Endodermal cell (in vitro differentiated cells): ENCODE measurements at regions not wholly inside any gene's neighbourhood (a gene's known extent, or its start where the extent isn't known, plus 50 kb on each side); places are given as distances from the start of the nearest gene placed in this dataset.

ENCODE experiments used
- DNase-seq: peaks from one replicate; pipeline ENCODE4 v3.0.0-alpha.2; 2017
- H3K27ac ChIP-seq: 2 replicates; pipeline ENCODE4 v1.5.1; 2013; ENCODE audit warnings: mild to moderate bottlenecking, low read depth, low read length, moderate library complexity
- H3K27me3 ChIP-seq: 2 replicates; pipeline ENCODE4 v1.6.1; 2013; ENCODE audit warnings: mild to moderate bottlenecking, low read length, moderate library complexity; ENCODE audit not compliant: insufficient read depth, control insufficient read depth, poor library complexity, severe bottlenecking
- H3K36me3 ChIP-seq: 2 replicates; pipeline ENCODE4 v1.7.0; 2013; ENCODE audit warnings: mild to moderate bottlenecking, low read length, moderate library complexity; ENCODE audit not compliant: control insufficient read depth, insufficient read depth
- H3K4me1 ChIP-seq: one replicate; pipeline ENCODE4 v1.7.0; 2013; ENCODE audit warnings: low read length; ENCODE audit not compliant: control insufficient read depth, insufficient read depth
- H3K4me3 ChIP-seq: 2 replicates; pipeline ENCODE4 v1.5.1; 2013; ENCODE audit warnings: mild to moderate bottlenecking, low read length, moderate library complexity
- H3K9ac ChIP-seq: 2 replicates; pipeline ENCODE4 v1.6.1; 2013; ENCODE audit warnings: mild to moderate bottlenecking, low read length, moderate library complexity; ENCODE audit not compliant: poor library complexity, severe bottlenecking; ENCODE audit errors: extremely low read depth
- H3K9me3 ChIP-seq: 2 replicates; pipeline ENCODE4 v1.6.1; 2013; ENCODE audit warnings: mild to moderate bottlenecking, low read length, moderate library complexity; ENCODE audit not compliant: control insufficient read depth
- H3K27ac Mint-ChIP-seq: 2 replicates; pipeline ENCODE4 v1.8.0; 2020; ENCODE audit warnings: mixed read lengths
- H3K27me3 Mint-ChIP-seq: 2 replicates; pipeline ENCODE4 v1.8.0; 2021; ENCODE audit warnings: mild to moderate bottlenecking, mixed read lengths; ENCODE audit not compliant: insufficient read depth
- H3K36me3 Mint-ChIP-seq: 2 replicates; pipeline ENCODE4 v1.8.0; 2020; ENCODE audit warnings: low read depth, mixed read lengths
- H3K4me1 Mint-ChIP-seq: 2 replicates; pipeline ENCODE4 v1.8.0; 2020; ENCODE audit warnings: mixed read lengths
- H3K4me3 Mint-ChIP-seq: 2 replicates; pipeline ENCODE4 v1.8.0; 2020; ENCODE audit warnings: mild to moderate bottlenecking, moderate library complexity, mixed read lengths
- H3K9me3 Mint-ChIP-seq: 2 replicates; pipeline ENCODE4 v1.8.0; 2020; ENCODE audit warnings: mild to moderate bottlenecking, mixed read lengths
- WGBS, 2 experiments: methylation state at CpG; one replicate each; pipeline versions ENCODE4 v1.1.5 to v1.1.7; 2013; ENCODE audit warnings: missing lambda C conversion rate in 2 of 2, mixed read lengths in 1 of 2; ENCODE audit not compliant: insufficient coverage in 1 of 2, insufficient read length in 1 of 2; 5-methylcytosine and 5-hydroxymethylcytosine counted together
- TF ChIP-seq, protein P1 (sequence below): fragments of 200-600 bp; sonication (generic); conservative IDR thresholded peaks from 2 replicates; pipeline ENCODE4 v1.5.0; 2021; ENCODE audit warnings: antibody characterized with exemption, mild to moderate bottlenecking

- Mint-ChIP-seq H3K27ac (no peak overlapping the region), H3K4me1 (no peaks in the 10 kb centered on the region), H3K4me3 (no peak overlapping the region), H3K36me3 (peaks cover 1% of the 10 kb centered on the region), H3K27me3 (no peaks in the 10 kb centered on the region), H3K9me3 (peaks cover 19% of the 10 kb centered on the region)
- no peaks in the 10 kb centered on the region for H3K36me3 ChIP-seq
- H3K4me1 ChIP-seq = no peaks in the 10 kb centered on the region
- no peaks in the 10 kb centered on the region for H3K27me3 ChIP-seq
- 94% methylated on average over 1 of the region's 1 CpG; no CpG with 5 or more reads in 1 of the 2 experiments for WGBS, 2 experiments
- H3K9me3 ChIP-seq = peaks cover 4% of the 10 kb centered on the region
- H3K27ac ChIP-seq = no peak overlapping the region
- no peak overlapping the region for H3K9ac ChIP-seq
- no peak for DNase-seq
- TF ChIP-seq, protein P1, sequence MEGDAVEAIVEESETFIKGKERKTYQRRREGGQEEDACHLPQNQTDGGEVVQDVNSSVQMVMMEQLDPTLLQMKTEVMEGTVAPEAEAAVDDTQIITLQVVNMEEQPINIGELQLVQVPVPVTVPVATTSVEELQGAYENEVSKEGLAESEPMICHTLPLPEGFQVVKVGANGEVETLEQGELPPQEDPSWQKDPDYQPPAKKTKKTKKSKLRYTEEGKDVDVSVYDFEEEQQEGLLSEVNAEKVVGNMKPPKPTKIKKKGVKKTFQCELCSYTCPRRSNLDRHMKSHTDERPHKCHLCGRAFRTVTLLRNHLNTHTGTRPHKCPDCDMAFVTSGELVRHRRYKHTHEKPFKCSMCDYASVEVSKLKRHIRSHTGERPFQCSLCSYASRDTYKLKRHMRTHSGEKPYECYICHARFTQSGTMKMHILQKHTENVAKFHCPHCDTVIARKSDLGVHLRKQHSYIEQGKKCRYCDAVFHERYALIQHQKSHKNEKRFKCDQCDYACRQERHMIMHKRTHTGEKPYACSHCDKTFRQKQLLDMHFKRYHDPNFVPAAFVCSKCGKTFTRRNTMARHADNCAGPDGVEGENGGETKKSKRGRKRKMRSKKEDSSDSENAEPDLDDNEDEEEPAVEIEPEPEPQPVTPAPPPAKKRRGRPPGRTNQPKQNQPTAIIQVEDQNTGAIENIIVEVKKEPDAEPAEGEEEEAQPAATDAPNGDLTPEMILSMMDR = no peak
- H3K4me3 ChIP-seq = no peak overlapping the region
Measured at GRCh38 chr5:120375248-120375647, 88.9 kb upstream of the PRR16 start.

DNA sequence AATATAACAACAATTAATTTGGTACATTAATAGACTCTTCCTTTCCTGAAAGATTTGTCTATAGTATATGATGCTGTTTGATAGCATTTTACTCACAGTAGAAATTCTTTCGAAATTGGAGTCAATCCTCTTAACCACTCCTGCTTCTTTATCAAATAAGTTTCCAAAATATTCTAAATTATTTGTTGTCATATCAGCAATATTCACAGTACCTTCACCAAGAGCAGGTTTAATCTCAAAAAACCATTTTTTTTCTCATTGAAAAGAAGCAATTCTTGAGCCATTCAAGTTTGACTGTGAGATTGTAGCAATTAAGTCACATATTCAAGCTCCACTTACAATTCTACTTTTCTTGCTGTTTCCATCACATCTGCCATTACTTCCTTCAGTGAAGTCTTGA is 83.5 kb upstream of the PRR16 start:
- Mint-ChIP-seq H3K36me3 (peaks cover 1% of the 10 kb centered on the region), H3K27ac (no peak overlapping the region), H3K9me3 (peaks cover 21% of the 10 kb centered on the region), H3K4me3 (no peak overlapping the region), H3K4me1 (no peaks in the 10 kb centered on the region), H3K27me3 (no peaks in the 10 kb centered on the region)
- no peaks in the 10 kb centered on the region for H3K27me3 ChIP-seq
- no peak overlapping the region for H3K4me3 ChIP-seq
- DNase-seq = no peak
- H3K9me3 ChIP-seq = peaks cover 4% of the 10 kb centered on the region
- TF ChIP-seq, protein P1 = no peak
- no peaks in the 10 kb centered on the region for H3K4me1 ChIP-seq
- WGBS, 2 experiments = 89 to 100% methylated on average over 1 of the region's 1 CpG
- no peak overlapping the region for H3K9ac ChIP-seq
- H3K27ac ChIP-seq = no peak overlapping the region
- H3K36me3 ChIP-seq = no peaks in the 10 kb centered on the region

DNA sequence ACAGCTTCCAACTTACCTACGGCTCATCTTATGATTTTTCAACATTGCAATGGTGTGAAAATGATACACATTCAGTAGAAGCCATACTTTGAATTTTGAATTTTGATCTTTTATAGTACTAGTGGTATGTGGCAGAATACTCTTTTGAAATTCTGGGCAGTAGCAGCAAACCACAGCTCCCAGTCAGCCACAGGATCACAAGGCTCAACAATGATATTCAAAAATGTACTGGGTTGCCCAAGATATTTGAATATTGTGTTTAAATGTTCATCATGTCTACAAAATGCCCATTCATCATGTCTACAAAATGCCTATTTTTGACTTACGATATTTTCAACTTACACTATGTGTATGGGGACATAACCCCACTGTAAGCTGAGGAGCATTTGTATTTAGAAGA is 81.3 kb upstream of the PRR16 start:
- Mint-ChIP-seq H3K27ac (no peak overlapping the region), H3K9me3 (peaks cover 17% of the 10 kb centered on the region), H3K27me3 (no peaks in the 10 kb centered on the region), H3K36me3 (peaks cover under 1% of the 10 kb centered on the region), H3K4me3 (no peak overlapping the region), H3K4me1 (no peaks in the 10 kb centered on the region)
- Histone ChIP-seq H3K9me3 (peaks cover 4% of the 10 kb centered on the region), H3K27me3 (no peaks in the 10 kb centered on the region), H3K4me3 (no peak overlapping the region), H3K9ac (no peak overlapping the region), H3K4me1 (no peaks in the 10 kb centered on the region), H3K27ac (no peak overlapping the region), H3K36me3 (no peaks in the 10 kb centered on the region)
- WGBS, 2 experiments = 100% methylated on average over 2 of the region's 2 CpGs; no CpG with 5 or more reads in 1 of the 2 experiments
- no peak for DNase-seq
- TF ChIP-seq, protein P1 = no peak
